Psoas muscle (tissue), 7 donors: ENCODE measurements at regions not wholly inside any gene's neighbourhood (a gene's known extent, or its start where the extent isn't known, plus 50 kb on each side); places are given as distances from the start of the nearest gene placed in this dataset.

Source experiments
- ATAC-seq, 4 donors: fragments of 200-7000 bp; cut with Tn5 transposase; one replicate each; pipeline ENCODE4 v1.9.1; 2020; ENCODE audit warnings: moderate library complexity in 3 of 4, mild to moderate bottlenecking in 2 of 4
- DNase-seq, 2 donors: peaks; one replicate each; pipeline ENCODE4 v3.0.0-alpha.2; 2020
- H3K27ac ChIP-seq: fragments of 200-600 bp; one replicate; pipeline ENCODE4 v1.8.0; 2022
- H3K27me3 ChIP-seq, 3 donors: fragments of 200-600 bp in 1 of 3; one replicate each; pipeline versions ENCODE4 v1.6.1 to v1.8.0; 2013 to 2022; ENCODE audit warnings: low read length in 2 of 3, mild to moderate bottlenecking in 2 of 3, moderate library complexity in 1 of 3; ENCODE audit not compliant: insufficient read depth in 3 of 3
- H3K36me3 ChIP-seq, 2 donors: fragments of 200-600 bp in 1 of 2; one replicate each; pipeline versions ENCODE4 v1.6.1 to v1.8.0; 2013 to 2022; ENCODE audit warnings: low read depth in 1 of 2, mild to moderate bottlenecking in 1 of 2, moderate library complexity in 1 of 2; ENCODE audit not compliant: insufficient read depth in 1 of 2
- H3K4me1 ChIP-seq: fragments of 200-600 bp; one replicate; pipeline ENCODE4 v1.8.0; 2022
- H3K4me3 ChIP-seq: fragments of 200-600 bp; one replicate; pipeline ENCODE4 v1.8.0; 2022; ENCODE audit warnings: mild to moderate bottlenecking
- H3K9me3 ChIP-seq: fragments of 200-600 bp; one replicate; pipeline ENCODE4 v1.8.0; 2022
- WGBS, 3 donors: extraction: QIAGEN DNeasy Blood & Tissue Kit; methylation state at CpG; one replicate each; pipeline versions ENCODE4 v1.1.6 to v1.1.7; 2013; 5-methylcytosine and 5-hydroxymethylcytosine counted together
- intact Hi-C, 2 donors: fragments of 100-400 bp; cut with DNase I; formaldehyde crosslinking; loops; one replicate each; pipeline versions ENCODE4 v1.11.0 to v1.14.2; 2022
- TF ChIP-seq, protein P1 (sequence below): fragments of 200-600 bp; IDR thresholded peaks from one replicate; pipeline ENCODE4 v1.8.0; 2022; ENCODE audit warnings: antibody characterized with exemption
- donor health status: healthy with polysubstance abuse.
- donor health status: DM: no; HTN: no; CAD: no; lungs with moderate emphysema.
- donor health status: Bipolar disorder and iron deficiency.
- donor health status: healthy.
- donor health status: DM: yes; HTN: yes; CAD: no.
- donor health status: DM: no; HTN: no; CAD: no.
- donor health status: DM: yes; HTN: yes; CAD: no.

GRCh38 chr9:11025775-11026174 is 413.0 kb upstream of the PTPRD start:
- Histone ChIP-seq H3K27ac (no peak overlapping the region), H3K4me3 (no peak overlapping the region), H3K4me1 (no peaks in the 10 kb centered on the region), H3K27me3 (no peaks in the 10 kb centered on the region), H3K9me3 (no peaks in the 10 kb centered on the region), H3K36me3 (no peaks in the 10 kb centered on the region)
- no peak for ATAC-seq
- no peak for DNase-seq
- TF ChIP-seq, protein P1, sequence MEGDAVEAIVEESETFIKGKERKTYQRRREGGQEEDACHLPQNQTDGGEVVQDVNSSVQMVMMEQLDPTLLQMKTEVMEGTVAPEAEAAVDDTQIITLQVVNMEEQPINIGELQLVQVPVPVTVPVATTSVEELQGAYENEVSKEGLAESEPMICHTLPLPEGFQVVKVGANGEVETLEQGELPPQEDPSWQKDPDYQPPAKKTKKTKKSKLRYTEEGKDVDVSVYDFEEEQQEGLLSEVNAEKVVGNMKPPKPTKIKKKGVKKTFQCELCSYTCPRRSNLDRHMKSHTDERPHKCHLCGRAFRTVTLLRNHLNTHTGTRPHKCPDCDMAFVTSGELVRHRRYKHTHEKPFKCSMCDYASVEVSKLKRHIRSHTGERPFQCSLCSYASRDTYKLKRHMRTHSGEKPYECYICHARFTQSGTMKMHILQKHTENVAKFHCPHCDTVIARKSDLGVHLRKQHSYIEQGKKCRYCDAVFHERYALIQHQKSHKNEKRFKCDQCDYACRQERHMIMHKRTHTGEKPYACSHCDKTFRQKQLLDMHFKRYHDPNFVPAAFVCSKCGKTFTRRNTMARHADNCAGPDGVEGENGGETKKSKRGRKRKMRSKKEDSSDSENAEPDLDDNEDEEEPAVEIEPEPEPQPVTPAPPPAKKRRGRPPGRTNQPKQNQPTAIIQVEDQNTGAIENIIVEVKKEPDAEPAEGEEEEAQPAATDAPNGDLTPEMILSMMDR: no peak
- WGBS, 3 donors: 96 to 97% (median 97%) methylated on average over 2 of the region's 2 CpGs
- intact Hi-C loops: no loop called here

DNA sequence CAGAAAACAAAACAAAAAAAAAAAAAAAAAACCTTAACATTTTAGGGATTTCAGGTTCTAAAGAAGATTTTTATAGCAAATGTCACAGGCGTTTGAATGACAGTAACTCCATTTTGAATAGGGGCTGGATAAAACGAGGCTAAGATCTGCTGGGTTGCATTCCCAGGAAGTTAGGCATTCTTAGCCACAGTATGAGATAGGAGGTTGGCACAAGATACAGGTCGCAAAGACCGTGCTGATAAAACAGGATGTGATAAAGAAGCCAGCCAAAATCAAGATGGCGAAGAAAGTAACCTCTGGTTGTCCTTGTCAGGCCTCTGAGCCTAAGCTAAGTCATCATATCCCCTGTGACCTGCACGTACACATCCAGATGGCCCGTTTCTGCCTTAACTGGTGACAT is 425.6 kb upstream of the PTPRD start:
- WGBS, 3 donors: 68 to 73% (median 69%) methylated on average over 6 to 7 of the region's 7 CpGs
- Histone ChIP-seq H3K4me3 (no peak overlapping the region), H3K27ac (no peak overlapping the region), H3K9me3 (no peaks in the 10 kb centered on the region), H3K4me1 (no peaks in the 10 kb centered on the region), H3K27me3 (no peaks in the 10 kb centered on the region), H3K36me3 (no peaks in the 10 kb centered on the region)
- intact Hi-C loops: no loop called here
- TF ChIP-seq, protein P1: no peak
- ATAC-seq (no peak), DNase-seq (no peak)

DNA sequence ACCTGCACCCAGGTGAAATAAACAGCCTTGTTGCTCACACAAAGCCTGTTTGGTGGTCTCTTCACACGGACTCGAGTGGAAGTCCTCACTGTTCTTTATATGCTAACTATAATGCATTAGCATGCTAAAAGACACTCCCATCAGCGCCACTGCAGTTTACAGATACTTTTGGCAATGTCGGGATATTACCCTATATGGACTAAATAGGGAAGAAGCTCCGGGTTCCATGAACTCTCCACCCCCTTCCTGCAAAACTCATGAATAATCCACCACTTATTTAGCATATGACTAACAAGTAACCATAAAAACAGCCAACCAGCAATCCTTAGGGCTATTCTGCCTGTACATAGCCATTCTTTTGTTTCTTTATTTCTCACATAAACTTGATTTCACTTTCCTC is 426.2 kb upstream of the PTPRD start:
- no peaks in the 10 kb centered on the region for H3K36me3 ChIP-seq
- H3K27ac ChIP-seq: no peak overlapping the region
- DNase-seq (no peak), ATAC-seq (no peak)
- no peak overlapping the region for H3K4me3 ChIP-seq
- no peaks in the 10 kb centered on the region for H3K4me1 ChIP-seq
- H3K9me3 ChIP-seq: no peaks in the 10 kb centered on the region
- 74 to 88% (median 77%) methylated on average over 5 of the region's 5 CpGs for WGBS, 3 donors
- H3K27me3 ChIP-seq: no peaks in the 10 kb centered on the region
- intact Hi-C loops: no loop called here
- TF ChIP-seq, protein P1: no peak

GRCh38 chr9:11045589-11045988 is 432.8 kb upstream of the PTPRD start:
- intact Hi-C loops: no loop called here
- no peak overlapping the region for H3K4me3 ChIP-seq
- H3K4me1 ChIP-seq: no peaks in the 10 kb centered on the region
- no peaks in the 10 kb centered on the region for H3K36me3 ChIP-seq
- H3K27me3 ChIP-seq: no peaks in the 10 kb centered on the region
- H3K27ac ChIP-seq: no peak overlapping the region
- TF ChIP-seq, protein P1: no peak
- no peak for ATAC-seq
- no peaks in the 10 kb centered on the region for H3K9me3 ChIP-seq
- 64 to 70% (median 67%) methylated on average over 2 of the region's 2 CpGs for WGBS, 3 donors
- no peak for DNase-seq

- H3K4me3 ChIP-seq: no peak overlapping the region
- DNase-seq: no peak
- TF ChIP-seq, protein P1: no peak
- H3K9me3 ChIP-seq: no peaks in the 10 kb centered on the region
- H3K27me3 ChIP-seq: no peaks in the 10 kb centered on the region
- H3K27ac ChIP-seq: no peak overlapping the region
- no peaks in the 10 kb centered on the region for H3K4me1 ChIP-seq
- no peaks in the 10 kb centered on the region for H3K36me3 ChIP-seq
- no peak for ATAC-seq
- intact Hi-C loops: no loop called here
These were observed 450.5 kb upstream of the PTPRD start for GRCh38 chr9:11063263-11063662.
